MM.1S (cell line): ENCODE measurements at regions not wholly inside any gene's neighbourhood (a gene's known extent, or its start where the extent isn't known, plus 50 kb on each side); places are given as distances from the start of the nearest gene placed in this dataset.

ENCODE experiments used
- EZH2phosphoT487 ChIP-seq: fragments of 300-600 bp; sonication (generic); IDR thresholded peaks from 2 replicates; pipeline ENCODE4 v1.6.1; 2018; ENCODE audit warnings: antibody characterized with exemption, low read length
- TF ChIP-seq, protein P1 (sequence below): fragments of 300-600 bp; sonication (generic); IDR thresholded peaks from 2 replicates; pipeline ENCODE4 v1.5.1; 2016; ENCODE audit warnings: antibody characterized with exemption, low read length, mixed read lengths

DNA sequence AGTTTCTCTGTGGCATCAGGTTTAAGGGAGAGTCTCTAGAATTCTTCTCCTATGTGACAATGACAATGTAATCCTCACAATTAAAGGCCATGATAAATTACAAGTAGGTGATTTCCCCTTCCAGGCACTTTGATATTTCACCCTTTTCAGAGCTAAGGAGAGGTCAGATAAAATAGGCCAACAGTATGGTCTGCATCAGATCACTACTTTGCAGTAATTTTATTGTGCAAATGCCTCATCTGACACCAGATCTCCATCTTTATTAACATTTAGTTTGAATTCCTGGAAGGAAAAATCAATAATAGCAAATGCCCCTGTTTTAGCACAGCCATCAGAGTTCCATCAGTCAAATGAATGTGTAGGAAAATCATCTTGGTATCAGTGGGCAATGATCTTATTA is 72.8 kb upstream of the RAB27B start:
- TF ChIP-seq, protein P1, sequence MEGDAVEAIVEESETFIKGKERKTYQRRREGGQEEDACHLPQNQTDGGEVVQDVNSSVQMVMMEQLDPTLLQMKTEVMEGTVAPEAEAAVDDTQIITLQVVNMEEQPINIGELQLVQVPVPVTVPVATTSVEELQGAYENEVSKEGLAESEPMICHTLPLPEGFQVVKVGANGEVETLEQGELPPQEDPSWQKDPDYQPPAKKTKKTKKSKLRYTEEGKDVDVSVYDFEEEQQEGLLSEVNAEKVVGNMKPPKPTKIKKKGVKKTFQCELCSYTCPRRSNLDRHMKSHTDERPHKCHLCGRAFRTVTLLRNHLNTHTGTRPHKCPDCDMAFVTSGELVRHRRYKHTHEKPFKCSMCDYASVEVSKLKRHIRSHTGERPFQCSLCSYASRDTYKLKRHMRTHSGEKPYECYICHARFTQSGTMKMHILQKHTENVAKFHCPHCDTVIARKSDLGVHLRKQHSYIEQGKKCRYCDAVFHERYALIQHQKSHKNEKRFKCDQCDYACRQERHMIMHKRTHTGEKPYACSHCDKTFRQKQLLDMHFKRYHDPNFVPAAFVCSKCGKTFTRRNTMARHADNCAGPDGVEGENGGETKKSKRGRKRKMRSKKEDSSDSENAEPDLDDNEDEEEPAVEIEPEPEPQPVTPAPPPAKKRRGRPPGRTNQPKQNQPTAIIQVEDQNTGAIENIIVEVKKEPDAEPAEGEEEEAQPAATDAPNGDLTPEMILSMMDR: no peak
- TF ChIP-seq EZH2phosphoT487: no peak
